ENCODE measurements at regions not wholly inside any gene's neighbourhood (a gene's known extent, or its start where the extent isn't known, plus 50 kb on each side); places are given as distances from the start of the nearest gene placed in this dataset.

DNA sequence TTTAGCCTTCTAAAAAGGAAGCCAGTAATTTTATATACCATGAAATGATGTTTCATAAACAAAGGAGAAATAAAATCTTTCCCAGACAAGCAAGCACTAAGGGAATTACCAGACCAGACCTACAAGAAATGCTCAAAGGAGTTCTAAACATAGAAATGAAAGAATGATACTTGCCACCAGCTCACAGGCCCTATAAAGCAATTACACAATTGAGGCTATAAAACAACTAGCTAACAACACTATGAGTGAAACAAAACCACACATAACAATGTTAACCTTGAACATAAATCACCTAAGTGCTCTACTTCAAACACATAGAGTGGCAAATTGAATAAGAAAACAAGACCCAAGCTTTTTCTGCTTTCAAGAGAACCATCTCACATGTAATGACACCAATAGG, 123.8 kb downstream of the BARHL2 start:
- Histone ChIP-seq H4K20me1 (ENCODE audit: low read depth, low read length) (no peaks in the 10 kb centered on the region), H3K9me3 (ENCODE audit: insufficient read depth, low read length) (no peaks in the 10 kb centered on the region), H3K4me2 (ENCODE audit: low read depth, low read length, poor library complexity, severe bottlenecking) (no peak overlapping the region), H3K4me3 (ENCODE audit: insufficient read depth, low read length, poor library complexity, severe bottlenecking) (no peak overlapping the region), H3K27me3 (ENCODE audit: low read length) (no peaks in the 10 kb centered on the region), H3K27ac (ENCODE audit: low read depth, low read length) (no peak overlapping the region), H3F3A (ENCODE audit: insufficient read depth) (no peaks in the 10 kb centered on the region), H3K36me3 (ENCODE audit: low read length) (no peaks in the 10 kb centered on the region), H3K79me2 (ENCODE audit: insufficient read depth, low read length) (no peaks in the 10 kb centered on the region), H3K9me2 (replicated peaks; ENCODE audit: insufficient read depth, low read length) (no peaks in the 10 kb centered on the region), H2AFZ (ENCODE audit: low read depth, low read length, severe bottlenecking) (no peak overlapping the region), H3K9ac (ENCODE audit: low read length) (no peak overlapping the region)
- TF ChIP-seq, protein P1, sequence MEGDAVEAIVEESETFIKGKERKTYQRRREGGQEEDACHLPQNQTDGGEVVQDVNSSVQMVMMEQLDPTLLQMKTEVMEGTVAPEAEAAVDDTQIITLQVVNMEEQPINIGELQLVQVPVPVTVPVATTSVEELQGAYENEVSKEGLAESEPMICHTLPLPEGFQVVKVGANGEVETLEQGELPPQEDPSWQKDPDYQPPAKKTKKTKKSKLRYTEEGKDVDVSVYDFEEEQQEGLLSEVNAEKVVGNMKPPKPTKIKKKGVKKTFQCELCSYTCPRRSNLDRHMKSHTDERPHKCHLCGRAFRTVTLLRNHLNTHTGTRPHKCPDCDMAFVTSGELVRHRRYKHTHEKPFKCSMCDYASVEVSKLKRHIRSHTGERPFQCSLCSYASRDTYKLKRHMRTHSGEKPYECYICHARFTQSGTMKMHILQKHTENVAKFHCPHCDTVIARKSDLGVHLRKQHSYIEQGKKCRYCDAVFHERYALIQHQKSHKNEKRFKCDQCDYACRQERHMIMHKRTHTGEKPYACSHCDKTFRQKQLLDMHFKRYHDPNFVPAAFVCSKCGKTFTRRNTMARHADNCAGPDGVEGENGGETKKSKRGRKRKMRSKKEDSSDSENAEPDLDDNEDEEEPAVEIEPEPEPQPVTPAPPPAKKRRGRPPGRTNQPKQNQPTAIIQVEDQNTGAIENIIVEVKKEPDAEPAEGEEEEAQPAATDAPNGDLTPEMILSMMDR (IDR thresholded peaks at IDR 0.05; ENCODE audit: insufficient read depth, low read length, poor library complexity, severe bottlenecking), result no peak
- TF ChIP-seq EZH2phosphoT487 (conservative IDR thresholded peaks at IDR 0.05; ENCODE audit: low read length), result no peak

DNA sequence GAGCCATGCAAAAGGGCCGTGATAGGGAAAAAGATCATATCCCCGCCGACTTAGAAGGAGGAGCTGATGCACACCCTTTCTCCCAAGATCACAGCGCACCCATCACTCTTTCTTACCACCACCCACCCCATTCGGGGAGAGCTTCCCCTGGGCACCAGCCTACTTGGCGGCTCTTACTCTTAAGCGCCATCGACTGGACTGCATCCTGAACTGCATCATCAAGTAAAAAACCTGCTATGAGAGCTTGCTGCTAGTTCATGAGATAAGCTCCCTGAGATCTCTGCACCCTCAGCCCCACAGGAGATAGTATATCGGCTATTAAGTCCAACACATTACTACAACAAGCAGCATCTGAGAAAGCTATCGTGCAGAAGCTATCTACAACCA, 125.1 kb downstream of the BARHL2 start:
- Histone ChIP-seq H3F3A (ENCODE audit: insufficient read depth) (no peaks in the 10 kb centered on the region), H3K9ac (ENCODE audit: low read length) (no peak overlapping the region), H3K4me3 (ENCODE audit: insufficient read depth, low read length, poor library complexity, severe bottlenecking) (no peak overlapping the region), H3K27ac (ENCODE audit: low read depth, low read length) (no peak overlapping the region), H4K20me1 (ENCODE audit: low read depth, low read length) (no peaks in the 10 kb centered on the region), H3K27me3 (ENCODE audit: low read length) (no peaks in the 10 kb centered on the region), H3K4me2 (ENCODE audit: low read depth, low read length, poor library complexity, severe bottlenecking) (no peak overlapping the region), H3K79me2 (ENCODE audit: insufficient read depth, low read length) (no peaks in the 10 kb centered on the region), H2AFZ (ENCODE audit: low read depth, low read length, severe bottlenecking) (no peak overlapping the region), H3K36me3 (ENCODE audit: low read length) (no peaks in the 10 kb centered on the region), H3K9me2 (replicated peaks; ENCODE audit: insufficient read depth, low read length) (no peaks in the 10 kb centered on the region), H3K9me3 (ENCODE audit: insufficient read depth, low read length) (no peaks in the 10 kb centered on the region)
- no peak for TF ChIP-seq EZH2phosphoT487 (conservative IDR thresholded peaks at IDR 0.05; ENCODE audit: low read length)
- TF ChIP-seq, protein P1 (IDR thresholded peaks at IDR 0.05; ENCODE audit: insufficient read depth, low read length, poor library complexity, severe bottlenecking), result no peak

DNA sequence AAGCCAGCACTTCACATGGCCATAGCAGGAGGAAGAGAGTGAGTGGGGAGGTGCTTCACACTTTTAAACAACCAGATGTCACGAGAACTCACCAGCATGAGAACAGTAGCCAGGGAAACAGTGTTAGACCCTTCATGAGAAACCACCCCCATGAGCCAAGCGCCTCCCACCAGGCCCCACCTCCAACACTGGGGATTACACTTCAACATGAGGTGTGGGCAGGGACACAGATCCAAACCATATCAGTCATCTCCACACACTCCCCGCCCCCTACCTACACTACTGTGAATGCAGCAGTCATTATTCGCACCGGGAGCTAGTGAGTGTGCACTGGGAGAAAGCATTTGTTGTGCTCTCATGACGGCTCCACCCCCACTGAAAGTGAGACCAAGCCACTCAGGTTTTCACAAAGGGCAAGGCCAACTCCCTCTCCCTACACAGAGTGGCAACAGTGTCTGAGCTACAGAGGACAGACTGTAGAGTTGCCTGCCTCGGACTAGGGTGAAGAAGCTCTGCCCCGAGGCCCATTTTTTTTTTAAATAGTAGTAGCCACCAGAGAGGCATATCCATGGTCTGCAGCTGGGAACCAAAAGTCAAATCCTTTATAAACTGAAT, 125.6 kb downstream of the BARHL2 start:
- H3K79me2 ChIP-seq (ENCODE audit: insufficient read depth, low read length), result no peaks in the 10 kb centered on the region
- no peak overlapping the region for H2AFZ ChIP-seq (ENCODE audit: low read depth, low read length, severe bottlenecking)
- H3K9me3 ChIP-seq (ENCODE audit: insufficient read depth, low read length), result no peaks in the 10 kb centered on the region
- no peaks in the 10 kb centered on the region for H3K36me3 ChIP-seq (ENCODE audit: low read length)
- H3K27me3 ChIP-seq (ENCODE audit: low read length), result no peaks in the 10 kb centered on the region
- H3K27ac ChIP-seq (ENCODE audit: low read depth, low read length), result no peak overlapping the region
- no peaks in the 10 kb centered on the region for H3F3A ChIP-seq (ENCODE audit: insufficient read depth)
- no peak overlapping the region for H3K9ac ChIP-seq (ENCODE audit: low read length)
- TF ChIP-seq, protein P1 (IDR thresholded peaks at IDR 0.05; ENCODE audit: insufficient read depth, low read length, poor library complexity, severe bottlenecking), result no peak
- no peaks in the 10 kb centered on the region for H4K20me1 ChIP-seq (ENCODE audit: low read depth, low read length)
- no peak overlapping the region for H3K4me3 ChIP-seq (ENCODE audit: insufficient read depth, low read length, poor library complexity, severe bottlenecking)
- H3K9me2 ChIP-seq (replicated peaks; ENCODE audit: insufficient read depth, low read length), result no peaks in the 10 kb centered on the region
- no peak overlapping the region for H3K4me2 ChIP-seq (ENCODE audit: low read depth, low read length, poor library complexity, severe bottlenecking)

All from SU-DHL-6 (cell line).